Mesothelial cell of epicardium (in vitro differentiated cells): ENCODE measurements at regions not wholly inside any gene's neighbourhood (a gene's known extent, or its start where the extent isn't known, plus 50 kb on each side); places are given as distances from the start of the nearest gene placed in this dataset.

Experiments
- DNase-seq, 2 experiments: peaks; one replicate each; pipeline ENCODE4 v3.0.0; 2021; ENCODE audit warnings: low spot score in 2 of 2; ENCODE audit not compliant: unreplicated experiment in 2 of 2
- H3K27ac Mint-ChIP-seq: 2 replicates; pipeline ENCODE4 v1.8.0; 2021; ENCODE audit warnings: mixed read lengths
- H3K27me3 Mint-ChIP-seq: 2 replicates; pipeline ENCODE4 v1.8.0; 2021; ENCODE audit warnings: low read depth, mixed read lengths
- H3K36me3 Mint-ChIP-seq: 2 replicates; pipeline ENCODE4 v1.8.0; 2021; ENCODE audit warnings: mixed read lengths
- H3K4me1 Mint-ChIP-seq: 2 replicates; pipeline ENCODE4 v1.8.0; 2021; ENCODE audit warnings: mixed read lengths
- H3K4me3 Mint-ChIP-seq: 2 replicates; pipeline ENCODE4 v1.8.0; 2021; ENCODE audit warnings: mild to moderate bottlenecking, moderate library complexity, mixed read lengths
- H3K9me3 Mint-ChIP-seq: 2 replicates; pipeline ENCODE4 v1.8.0; 2021; ENCODE audit warnings: mixed read lengths
- TF ChIP-seq, protein P1 (sequence below): fragments of 200-600 bp; sonication (generic); IDR thresholded peaks from one replicate; pipeline ENCODE4 v1.5.0; 2021; ENCODE audit warnings: antibody characterized with exemption; ENCODE audit not compliant: unreplicated experiment

DNA sequence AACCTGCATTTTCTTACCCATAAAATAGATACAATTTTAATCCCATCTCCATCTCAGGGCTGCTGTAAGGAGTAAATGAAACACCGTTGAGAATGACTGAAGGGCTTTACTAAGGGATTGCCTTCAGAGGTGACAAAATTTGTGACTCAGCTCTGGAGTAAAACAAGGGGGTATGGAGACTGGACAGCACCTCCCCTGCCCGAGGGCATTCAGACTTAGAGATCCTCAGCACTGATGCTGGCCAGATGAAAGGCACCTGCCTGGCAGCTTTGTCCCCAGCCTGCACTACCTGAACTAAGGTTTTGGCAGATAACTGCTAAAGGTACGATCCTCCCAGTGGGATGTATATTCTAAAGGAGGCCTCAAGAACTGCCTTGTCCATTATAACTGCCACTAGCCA is 84.7 kb upstream of the CALM2 start:
- H3K4me1 Mint-ChIP-seq, result peaks cover 15% of the 10 kb centered on the region
- H3K9me3 Mint-ChIP-seq, result no peaks in the 10 kb centered on the region
- H3K27me3 Mint-ChIP-seq, result no peaks in the 10 kb centered on the region
- no peaks in the 10 kb centered on the region for H3K36me3 Mint-ChIP-seq
- no peak overlapping the region for H3K4me3 Mint-ChIP-seq
- TF ChIP-seq, protein P1, sequence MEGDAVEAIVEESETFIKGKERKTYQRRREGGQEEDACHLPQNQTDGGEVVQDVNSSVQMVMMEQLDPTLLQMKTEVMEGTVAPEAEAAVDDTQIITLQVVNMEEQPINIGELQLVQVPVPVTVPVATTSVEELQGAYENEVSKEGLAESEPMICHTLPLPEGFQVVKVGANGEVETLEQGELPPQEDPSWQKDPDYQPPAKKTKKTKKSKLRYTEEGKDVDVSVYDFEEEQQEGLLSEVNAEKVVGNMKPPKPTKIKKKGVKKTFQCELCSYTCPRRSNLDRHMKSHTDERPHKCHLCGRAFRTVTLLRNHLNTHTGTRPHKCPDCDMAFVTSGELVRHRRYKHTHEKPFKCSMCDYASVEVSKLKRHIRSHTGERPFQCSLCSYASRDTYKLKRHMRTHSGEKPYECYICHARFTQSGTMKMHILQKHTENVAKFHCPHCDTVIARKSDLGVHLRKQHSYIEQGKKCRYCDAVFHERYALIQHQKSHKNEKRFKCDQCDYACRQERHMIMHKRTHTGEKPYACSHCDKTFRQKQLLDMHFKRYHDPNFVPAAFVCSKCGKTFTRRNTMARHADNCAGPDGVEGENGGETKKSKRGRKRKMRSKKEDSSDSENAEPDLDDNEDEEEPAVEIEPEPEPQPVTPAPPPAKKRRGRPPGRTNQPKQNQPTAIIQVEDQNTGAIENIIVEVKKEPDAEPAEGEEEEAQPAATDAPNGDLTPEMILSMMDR, result no peak
- DNase-seq, result no peak
- H3K27ac Mint-ChIP-seq, result no peak overlapping the region

DNA sequence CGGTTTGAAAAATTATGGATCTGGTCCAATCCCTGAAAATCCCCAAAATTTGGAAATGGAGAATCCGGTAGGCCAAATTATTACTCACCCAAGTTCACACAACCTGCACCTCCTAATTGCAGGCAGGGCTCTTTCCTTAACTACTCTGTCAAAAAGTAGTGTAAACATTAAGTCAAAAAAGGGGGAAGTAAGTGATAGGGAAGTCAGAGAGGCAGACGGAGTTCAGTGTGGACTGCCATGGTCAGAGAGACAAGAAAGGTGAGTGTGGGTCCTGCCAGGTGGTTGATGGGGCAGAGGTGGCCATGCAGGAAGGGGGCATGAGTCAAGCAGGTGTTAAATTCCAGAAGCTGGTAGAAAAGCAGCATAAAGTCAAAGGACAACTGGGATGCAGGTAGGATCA is 83.5 kb upstream of the CALM2 start:
- Mint-ChIP-seq H3K27me3 (no peaks in the 10 kb centered on the region), H3K4me1 (peaks cover 4% of the 10 kb centered on the region), H3K27ac (no peak overlapping the region), H3K9me3 (no peaks in the 10 kb centered on the region), H3K4me3 (no peak overlapping the region), H3K36me3 (no peaks in the 10 kb centered on the region)
- DNase-seq, result no peak
- TF ChIP-seq, protein P1, result no peak

DNA sequence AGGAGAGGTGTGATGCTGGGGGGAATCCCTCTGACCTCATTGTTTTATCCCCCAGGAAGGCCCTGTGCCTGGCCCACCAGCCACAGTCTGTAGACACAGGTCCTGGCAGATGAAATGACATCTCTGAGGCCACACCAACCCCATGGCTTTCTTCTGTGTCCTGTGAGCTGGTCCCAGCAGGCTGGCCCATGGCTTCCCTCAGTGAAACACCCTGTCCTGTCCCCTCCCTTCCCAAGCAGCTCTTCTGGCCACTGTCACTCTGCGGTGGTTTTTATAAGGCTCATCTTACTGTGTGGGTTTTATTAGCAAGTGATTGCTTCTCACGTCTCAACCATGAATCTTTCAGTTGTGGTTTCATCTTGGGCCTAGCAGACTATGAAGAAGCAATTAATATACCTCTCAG is 81.6 kb upstream of the CALM2 start:
- TF ChIP-seq, protein P1, result no peak
- no peaks in the 10 kb centered on the region for H3K27me3 Mint-ChIP-seq
- H3K9me3 Mint-ChIP-seq, result no peaks in the 10 kb centered on the region
- H3K27ac Mint-ChIP-seq, result no peak overlapping the region
- peaks cover 4% of the 10 kb centered on the region for H3K4me1 Mint-ChIP-seq
- no peak for DNase-seq
- no peaks in the 10 kb centered on the region for H3K36me3 Mint-ChIP-seq
- no peak overlapping the region for H3K4me3 Mint-ChIP-seq

DNA sequence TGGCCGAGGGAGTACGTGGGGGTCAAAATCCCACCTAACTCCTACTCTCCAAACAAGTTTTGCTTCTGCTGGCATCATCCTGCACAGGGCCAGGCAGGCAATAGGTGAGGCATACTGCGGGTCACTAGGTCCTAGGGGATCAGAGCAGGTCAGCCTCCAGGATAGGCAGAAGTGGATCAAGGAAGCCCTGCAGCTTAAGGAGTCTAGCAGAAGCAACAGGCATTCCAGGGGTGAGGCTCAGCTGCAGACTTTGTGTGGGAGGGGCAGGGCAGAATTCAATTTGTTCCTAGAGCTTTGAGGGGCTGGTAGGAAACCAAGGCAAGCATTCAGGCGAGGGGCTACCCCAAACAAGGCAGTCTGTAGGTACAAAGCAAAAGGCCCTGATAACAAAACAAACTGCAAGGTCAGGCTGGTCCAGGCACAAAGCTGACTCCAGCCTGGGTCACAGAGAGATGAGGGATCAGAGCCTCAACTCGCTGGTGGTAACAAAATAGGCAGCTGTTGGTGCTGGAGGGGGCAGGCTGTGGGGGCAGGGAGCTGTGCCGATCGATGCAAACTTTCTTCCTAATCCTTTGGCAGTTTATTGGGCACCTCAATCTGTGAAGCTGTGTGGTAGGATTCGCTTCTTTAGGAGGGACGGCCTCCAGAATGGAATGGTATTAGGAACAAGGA is 80.2 kb upstream of the CALM2 start:
- DNase-seq, result no peak
- H3K4me1 Mint-ChIP-seq, result peaks cover 4% of the 10 kb centered on the region
- TF ChIP-seq, protein P1, result no peak

DNA sequence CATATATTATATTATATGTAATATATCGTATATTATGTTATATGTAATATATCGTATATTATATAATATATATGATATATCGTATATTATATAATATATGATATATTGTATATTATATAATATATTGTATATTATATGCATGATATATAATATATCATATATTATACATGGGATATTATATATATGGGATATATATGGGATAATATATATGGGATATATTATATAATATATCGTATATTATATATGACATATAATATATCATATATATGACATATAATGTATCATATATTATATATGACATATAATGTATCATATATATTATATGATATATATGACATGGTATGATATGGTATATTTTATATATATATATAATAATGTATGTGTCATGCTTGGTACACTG is 79.5 kb upstream of the CALM2 start:
- Mint-ChIP-seq H3K27me3 (peaks cover 2% of the 10 kb centered on the region), H3K4me1 (peaks cover 6% of the 10 kb centered on the region), H3K36me3 (no peaks in the 10 kb centered on the region), H3K9me3 (no peaks in the 10 kb centered on the region), H3K27ac (no peak overlapping the region), H3K4me3 (no peak overlapping the region)
- TF ChIP-seq, protein P1, result no peak
- DNase-seq, result no peak

More for the DNA sequence above, 80.2 kb upstream of the CALM2 start:
- no peaks in the 10 kb centered on the region for H3K36me3 Mint-ChIP-seq
- H3K27me3 Mint-ChIP-seq, result no peaks in the 10 kb centered on the region
- no peak overlapping the region for H3K27ac Mint-ChIP-seq
- no peaks in the 10 kb centered on the region for H3K9me3 Mint-ChIP-seq
- H3K4me3 Mint-ChIP-seq, result no peak overlapping the region

DNA sequence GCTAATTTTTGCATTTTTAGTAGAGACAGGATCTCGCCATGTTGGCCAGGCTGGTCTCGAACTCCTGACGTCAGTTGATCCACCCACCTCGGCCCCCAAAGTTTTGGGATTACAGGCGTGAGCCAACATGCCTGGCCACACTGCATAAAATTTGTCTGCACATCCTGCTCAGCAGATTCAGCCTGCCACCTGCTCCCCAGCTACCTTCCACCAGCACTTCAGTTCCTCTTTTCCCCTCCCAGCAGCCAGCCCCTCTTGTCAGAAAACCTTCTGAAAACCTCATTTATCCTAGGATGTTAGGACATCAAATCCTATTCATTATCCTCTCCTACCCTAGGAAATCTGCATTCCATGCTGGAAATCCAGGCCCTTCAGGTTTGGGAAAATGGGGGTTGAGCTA is 78.2 kb upstream of the CALM2 start:
- no peak overlapping the region for H3K4me3 Mint-ChIP-seq
- peaks cover 18% of the 10 kb centered on the region for H3K4me1 Mint-ChIP-seq
- TF ChIP-seq, protein P1, result no peak
- DNase-seq, result no peak
- no peak overlapping the region for H3K27ac Mint-ChIP-seq
- H3K9me3 Mint-ChIP-seq, result no peaks in the 10 kb centered on the region
- no peaks in the 10 kb centered on the region for H3K36me3 Mint-ChIP-seq
- peaks cover 2% of the 10 kb centered on the region for H3K27me3 Mint-ChIP-seq
